Small intestine (tissue), 7 donors: ENCODE measurements at regions not wholly inside any gene's neighbourhood (a gene's known extent, or its start where the extent isn't known, plus 50 kb on each side); places are given as distances from the start of the nearest gene placed in this dataset.

Source experiments
- DNase-seq, 2 donors: peaks; one replicate each; pipeline versions ENCODE4 v3.0.0 to v3.0.0-alpha.2; 2013
- FAIRE-seq: peaks from 2 replicates; lab custom pipeline; 2012; peaks lifted over from hg19 to GRCh38; lab: Jason Lieb, UNC
- H3K27ac ChIP-seq, 3 donors: one replicate each; pipeline ENCODE4 v1.5.1; 2013; ENCODE audit warnings: low read length in 2 of 3, mild to moderate bottlenecking in 2 of 3, control low read depth in 1 of 3, inconsistent platforms in 1 of 3, low read depth in 1 of 3, moderate library complexity in 1 of 3
- H3K27me3 ChIP-seq, 3 donors: one replicate each; pipeline ENCODE4 v1.6.1; 2013; ENCODE audit warnings: low read length in 3 of 3, inconsistent platforms in 1 of 3; ENCODE audit not compliant: control insufficient read depth in 3 of 3, insufficient read depth in 3 of 3
- H3K36me3 ChIP-seq, 3 donors: one replicate each; pipeline ENCODE4 v1.6.1; 2013; ENCODE audit warnings: low read length in 3 of 3, inconsistent platforms in 1 of 3, low read depth in 1 of 3, mild to moderate bottlenecking in 1 of 3, moderate library complexity in 1 of 3; ENCODE audit not compliant: control insufficient read depth in 3 of 3, insufficient read depth in 2 of 3
- H3K4me1 ChIP-seq, 3 donors: one replicate each; pipeline ENCODE4 v1.6.1; 2013; ENCODE audit warnings: low read length in 2 of 3, inconsistent platforms in 1 of 3, low read depth in 1 of 3, mild to moderate bottlenecking in 1 of 3, moderate library complexity in 1 of 3; ENCODE audit not compliant: control insufficient read depth in 3 of 3, insufficient read depth in 2 of 3
- H3K4me3 ChIP-seq, 3 donors: one replicate each; pipeline ENCODE4 v1.5.1; 2013; ENCODE audit warnings: low read length in 3 of 3, control low read depth in 1 of 3, inconsistent platforms in 1 of 3, low read depth in 1 of 3, mild to moderate bottlenecking in 1 of 3, moderate library complexity in 1 of 3
- H3K9me3 ChIP-seq, 2 donors: one replicate each; pipeline ENCODE4 v1.6.1; 2013; ENCODE audit warnings: low read depth in 1 of 2, low read length in 1 of 2; ENCODE audit not compliant: control insufficient read depth in 2 of 2, insufficient read depth in 1 of 2
- WGBS, 3 donors: extraction: QIAGEN DNeasy Blood & Tissue Kit; methylation state at CpG; one replicate each; pipeline ENCODE4 v1.1.7; 2013; 5-methylcytosine and 5-hydroxymethylcytosine counted together
- donor health status: healthy with polysubstance abuse.
- donor health status: control.
- donor health status: control.
- donor health status: Bipolar disorder and iron deficiency.
- donor health status: healthy.

- H3K4me1 ChIP-seq: no peaks in the 10 kb centered on the region
- FAIRE-seq: no peak
These were observed 463.9 kb upstream of the PROK2 start for GRCh38 chr3:72248869-72249268.

GRCh38 chr3:72248389-72248761 is 463.4 kb upstream of the PROK2 start:
- FAIRE-seq (no peak), DNase-seq (no peak)
- Histone ChIP-seq H3K36me3 (no peaks in the 10 kb centered on the region), H3K4me3 (no peak overlapping the region), H3K27me3 (peaks cover 0 to 6% (median 0%) of the 10 kb centered on the region in 3 donors), H3K9me3 (no peaks in the 10 kb centered on the region), H3K27ac (no peak overlapping the region), H3K4me1 (no peaks in the 10 kb centered on the region)
- 86 to 100% (median 100%) methylated on average over 1 of the region's 1 CpG for WGBS, 3 donors

More at GRCh38 chr3:72248869-72249268, 463.9 kb upstream of the PROK2 start:
- Histone ChIP-seq H3K9me3 (no peaks in the 10 kb centered on the region), H3K4me3 (no peak overlapping the region), H3K27ac (no peak overlapping the region), H3K36me3 (no peaks in the 10 kb centered on the region), H3K27me3 (peaks cover 0 to 6% (median 0%) of the 10 kb centered on the region in 3 donors)
- DNase-seq: no peak
- 92 to 94% (median 94%) methylated on average over 3 of the region's 3 CpGs for WGBS, 3 donors

GRCh38 chr3:72247645-72248388 is 462.9 kb upstream of the PROK2 start:
- H3K4me1 ChIP-seq: no peaks in the 10 kb centered on the region
- H3K27ac ChIP-seq: no peak overlapping the region
- 73 to 92% (median 77%) methylated on average over 1 of the region's 1 CpG for WGBS, 3 donors
- FAIRE-seq (no peak), DNase-seq (no peak)
- H3K9me3 ChIP-seq: no peaks in the 10 kb centered on the region
- no peaks in the 10 kb centered on the region for H3K36me3 ChIP-seq
- H3K4me3 ChIP-seq: no peak overlapping the region
- peaks cover 0 to 6% (median 0%) of the 10 kb centered on the region in 3 donors for H3K27me3 ChIP-seq

GRCh38 chr3:72247126-72247525 is 462.2 kb upstream of the PROK2 start:
- 79 to 91% (median 82%) methylated on average over 7 of the region's 7 CpGs for WGBS, 3 donors
- DNase-seq (no peak), FAIRE-seq (no peak)
- Histone ChIP-seq H3K27me3 (peaks cover 0 to 8% (median 0%) of the 10 kb centered on the region in 3 donors), H3K4me1 (no peaks in the 10 kb centered on the region), H3K36me3 (no peaks in the 10 kb centered on the region), H3K27ac (no peak overlapping the region), H3K4me3 (no peak overlapping the region), H3K9me3 (no peaks in the 10 kb centered on the region)

- H3K9me3 ChIP-seq: no peaks in the 10 kb centered on the region
- FAIRE-seq: no peak
- no peaks in the 10 kb centered on the region for H3K36me3 ChIP-seq
- DNase-seq: no peak
- 82 to 90% (median 85%) methylated on average over 6 of the region's 6 CpGs for WGBS, 3 donors
- H3K27ac ChIP-seq: no peak overlapping the region
- H3K27me3 ChIP-seq: peaks cover 0 to 8% (median 0%) of the 10 kb centered on the region in 3 donors
- no peaks in the 10 kb centered on the region for H3K4me1 ChIP-seq
- H3K4me3 ChIP-seq: no peak overlapping the region
These were observed 461.7 kb upstream of the PROK2 start for GRCh38 chr3:72246685-72247084.

- no peak overlapping the region for H3K4me3 ChIP-seq
- no peaks in the 10 kb centered on the region for H3K4me1 ChIP-seq
- DNase-seq (no peak), FAIRE-seq (no peak)
- WGBS, 3 donors: 58 to 81% (median 67%) methylated on average over 9 of the region's 9 CpGs
- no peaks in the 10 kb centered on the region for H3K36me3 ChIP-seq
- peaks cover 0 to 6% (median 0%) of the 10 kb centered on the region in 3 donors for H3K27me3 ChIP-seq
- H3K9me3 ChIP-seq: no peaks in the 10 kb centered on the region
- H3K27ac ChIP-seq: no peak overlapping the region
These were observed 460.3 kb upstream of the PROK2 start for GRCh38 chr3:72245183-72245811.

GRCh38 chr3:72244396-72244795 is 459.4 kb upstream of the PROK2 start:
- Histone ChIP-seq H3K27ac (no peak overlapping the region), H3K36me3 (no peaks in the 10 kb centered on the region), H3K27me3 (peaks cover 0 to 6% (median 0%) of the 10 kb centered on the region in 3 donors), H3K9me3 (no peaks in the 10 kb centered on the region), H3K4me3 (no peak overlapping the region), H3K4me1 (no peaks in the 10 kb centered on the region)
- FAIRE-seq: no peak
- 71 to 80% (median 77%) methylated on average over 5 of the region's 5 CpGs for WGBS, 3 donors
- DNase-seq: no peak

GRCh38 chr3:72242326-72242725 is 457.4 kb upstream of the PROK2 start:
- DNase-seq (no peak), FAIRE-seq (no peak)
- Histone ChIP-seq H3K27me3 (peaks cover 0 to 3% (median 0%) of the 10 kb centered on the region in 3 donors), H3K4me3 (no peak overlapping the region), H3K36me3 (no peaks in the 10 kb centered on the region), H3K27ac (no peak overlapping the region), H3K4me1 (peaks cover 0 to 3% (median 0%) of the 10 kb centered on the region in 3 donors), H3K9me3 (no peaks in the 10 kb centered on the region)
- 80 to 94% (median 90%) methylated on average over 2 of the region's 2 CpGs for WGBS, 3 donors
